OCI-LY3 (cell line): ENCODE measurements at regions not wholly inside any gene's neighbourhood (a gene's known extent, or its start where the extent isn't known, plus 50 kb on each side); places are given as distances from the start of the nearest gene placed in this dataset.
"Not testable (repeated sequence)": the region's sequence is repeated elsewhere in the genome, so short reads cannot be mapped to it uniquely, and the experiment has no call there.

Experiments
- H2AFZ ChIP-seq: fragments of 200-600, 300-600 bp; shearing (Covaris generic); 2 replicates; pipeline ENCODE4 v1.6.0; 2014; ENCODE audit warnings: antibody characterized with exemption, low read depth, low read length
- H3K27ac ChIP-seq: fragments of 200-600, 300-600 bp; sonication (generic); 2 replicates; pipeline ENCODE4 v1.5.1; 2014; ENCODE audit warnings: mild to moderate bottlenecking, low read length, moderate library complexity, mixed read lengths
- H3K27me3 ChIP-seq: fragments of 200-600, 300-600 bp; sonication (generic); 2 replicates; pipeline ENCODE4 v1.6.1; 2014; ENCODE audit warnings: low read depth, low read length, mixed read lengths
- H3K36me3 ChIP-seq: fragments of 200-600, 300-600 bp; sonication (generic); replicated peaks from 2 replicates; pipeline ENCODE3; 2014; ENCODE audit warnings: low read depth, low read length, mixed read lengths
- H3K4me1 ChIP-seq: fragments of 300-600, 200-600 bp; sonication (generic); 2 replicates; pipeline ENCODE4 v1.6.1; 2014; ENCODE audit warnings: low read length, mixed read lengths
- H3K4me2 ChIP-seq: fragments of 200-600, 300-600 bp; sonication (generic); 2 replicates; pipeline ENCODE4 v1.6.1; 2014; ENCODE audit warnings: low read length, mixed read lengths
- H3K4me3 ChIP-seq: fragments of 300-600, 200-600 bp; sonication (generic); 2 replicates; pipeline ENCODE4 v1.5.1; 2014; ENCODE audit warnings: antibody characterized with exemption, mild to moderate bottlenecking, low read length, moderate library complexity
- H3K79me2 ChIP-seq: fragments of 300-600, 200-600 bp; shearing (Covaris generic); 2 replicates; pipeline ENCODE4 v1.6.1; 2014; ENCODE audit warnings: mild to moderate bottlenecking, low read length, mixed read lengths
- H3K9ac ChIP-seq: fragments of 300-600, 200-600 bp; shearing (Covaris generic); 2 replicates; pipeline ENCODE4 v1.6.0; 2014; ENCODE audit warnings: mild to moderate bottlenecking, low read length, moderate library complexity
- H3K9me3 ChIP-seq: fragments of 200-600, 300-600 bp; shearing (Covaris generic); 2 replicates; pipeline ENCODE4 v1.6.1; 2014; ENCODE audit warnings: low read length, mixed read lengths; ENCODE audit not compliant: insufficient read depth
- H4K20me1 ChIP-seq: fragments of 200-600, 300-600 bp; sonication (generic); 2 replicates; pipeline ENCODE4 v1.6.1; 2016; ENCODE audit warnings: low read length, mixed read lengths; ENCODE audit not compliant: insufficient read depth
- CTCF ChIP-seq: fragments of 200-600, 300-600 bp; sonication (generic); IDR thresholded peaks from 2 replicates; pipeline ENCODE4 v1.5.1; 2014; ENCODE audit warnings: antibody characterized with exemption, low read length, low read depth
- EZH2phosphoT487 ChIP-seq: fragments of 200-600 bp; shearing (Covaris generic); IDR thresholded peaks from 2 replicates; pipeline ENCODE4 v1.6.1; 2018; ENCODE audit warnings: antibody characterized with exemption, mixed run types, low read depth

GRCh38 chr19:23571175-23571574 is 115.8 kb downstream of the ZNF675 start:
- Histone ChIP-seq H3K9me3 (peaks cover 23% of the 10 kb centered on the region; the same call in 1 of the 2 replicates), H3K4me2 (no peak overlapping the region), H4K20me1 (no peaks in the 10 kb centered on the region), H3K4me1 (no peaks in the 10 kb centered on the region), H3K4me3 (no peak overlapping the region), H3K9ac (no peak overlapping the region), H2AFZ (no peak overlapping the region), H3K79me2 (no peaks in the 10 kb centered on the region), H3K36me3 (no peaks in the 10 kb centered on the region), H3K27ac (no peak overlapping the region), H3K27me3 (no peaks in the 10 kb centered on the region)
- TF ChIP-seq CTCF = no peak
- no peak for TF ChIP-seq EZH2phosphoT487

GRCh38 chr19:23568116-23568515 is 118.9 kb downstream of the ZNF675 start:
- H3K4me1 ChIP-seq, H3K4me3 ChIP-seq, H3K27ac ChIP-seq, H3K27me3 ChIP-seq, H2AFZ ChIP-seq, H4K20me1 ChIP-seq, H3K9ac ChIP-seq, H3K79me2 ChIP-seq, H3K36me3 ChIP-seq, H3K4me2 ChIP-seq: not testable (repeated sequence)
- H3K9me3 ChIP-seq = peaks cover 20% of the 10 kb centered on the region

DNA sequence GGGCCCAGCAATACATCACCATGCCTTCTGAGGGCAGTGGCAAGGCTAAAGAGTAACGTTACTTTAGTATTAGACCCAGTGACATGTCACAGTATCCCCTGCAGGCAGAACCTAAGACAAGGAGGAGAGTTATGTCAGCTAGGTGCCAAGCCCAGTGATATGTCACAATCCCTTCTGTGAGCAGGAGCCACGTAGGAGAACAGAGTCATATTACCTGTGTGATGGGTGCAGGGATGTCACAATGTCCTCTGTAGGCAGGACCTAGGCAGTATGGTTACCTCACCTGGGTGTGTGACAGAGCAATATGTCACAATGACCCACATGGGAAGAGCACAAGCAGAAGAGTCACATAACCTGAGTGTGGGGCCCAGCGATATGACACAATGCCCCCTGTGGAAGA is 121.8 kb downstream of the ZNF675 start:
- Histone ChIP-seq H3K79me2 (no peaks in the 10 kb centered on the region), H2AFZ (no peak overlapping the region), H4K20me1 (no peaks in the 10 kb centered on the region), H3K4me2 (no peak overlapping the region), H3K9me3 (peaks cover 6% of the 10 kb centered on the region), H3K36me3 (no peaks in the 10 kb centered on the region), H3K4me1 (no peaks in the 10 kb centered on the region), H3K27ac (no peak overlapping the region), H3K9ac (no peak overlapping the region), H3K4me3 (no peak overlapping the region), H3K27me3 (no peaks in the 10 kb centered on the region)
- TF ChIP-seq EZH2phosphoT487 (no peak), CTCF (no peak)

GRCh38 chr19:23563326-23563725 is 123.7 kb downstream of the ZNF675 start:
- Histone ChIP-seq H3K27me3 (no peaks in the 10 kb centered on the region), H3K9ac (no peak overlapping the region), H3K4me1 (no peaks in the 10 kb centered on the region), H2AFZ (no peak overlapping the region), H3K9me3 (no peaks in the 10 kb centered on the region; the same call in 1 of the 2 replicates), H3K36me3 (no peaks in the 10 kb centered on the region), H3K4me3 (no peak overlapping the region), H3K27ac (no peak overlapping the region), H4K20me1 (no peaks in the 10 kb centered on the region), H3K4me2 (no peak overlapping the region), H3K79me2 (no peaks in the 10 kb centered on the region)
- TF ChIP-seq CTCF = no peak
- no peak for TF ChIP-seq EZH2phosphoT487

- no peak overlapping the region for H3K27ac ChIP-seq
- TF ChIP-seq CTCF = no peak
- no peak for TF ChIP-seq EZH2phosphoT487
Observed at GRCh38 chr19:23561341-23561740, 125.7 kb downstream of the ZNF675 start.

More at GRCh38 chr19:23561341-23561740, 125.7 kb downstream of the ZNF675 start:
- Histone ChIP-seq H3K79me2 (no peaks in the 10 kb centered on the region), H3K4me3 (no peak overlapping the region), H2AFZ (no peak overlapping the region), H3K27me3 (no peaks in the 10 kb centered on the region), H3K9me3 (no peaks in the 10 kb centered on the region; the same call in 1 of the 2 replicates), H3K9ac (no peak overlapping the region), H3K4me2 (no peak overlapping the region), H3K4me1 (no peaks in the 10 kb centered on the region), H4K20me1 (no peaks in the 10 kb centered on the region), H3K36me3 (no peaks in the 10 kb centered on the region)
